CD8-positive, alpha-beta memory T cell (primary cell): ENCODE measurements at regions not wholly inside any gene's neighbourhood (a gene's known extent, or its start where the extent isn't known, plus 50 kb on each side); places are given as distances from the start of the nearest gene placed in this dataset.

Source experiments
- CTCF ChIA-PET: fragments of 350-600 bp; sonication (Branson Sonifier 250); formaldehyde crosslinking; loops from one replicate; lab custom pipeline; 2021; ENCODE audit warnings: antibody characterized with exemption; lab: Charles Lee
- POLR2A ChIA-PET: fragments of 350-600 bp; sonication (Branson Sonifier 250); formaldehyde crosslinking; loops from one replicate; lab custom pipeline; 2021; ENCODE audit warnings: antibody characterized with exemption; lab: Charles Lee
- DNase-seq, 5 donors: peaks; one replicate each; pipeline versions ENCODE4 v3.0.0 to v3.0.0-alpha.2; 2020 to 2022; ENCODE audit warnings: mixed read lengths in 1 of 5
- H3K27ac ChIP-seq: one replicate; pipeline ENCODE4 v1.7.0; 2013; ENCODE audit warnings: low read depth, mild to moderate bottlenecking, low read length, moderate library complexity
- H3K27me3 ChIP-seq: 2 replicates; pipeline ENCODE4 v1.7.0; 2013; ENCODE audit warnings: low read length, mild to moderate bottlenecking; ENCODE audit not compliant: insufficient read depth, poor library complexity, severe bottlenecking
- H3K36me3 ChIP-seq: 2 replicates; pipeline ENCODE4 v1.7.0; 2013; ENCODE audit warnings: mild to moderate bottlenecking, low read length, moderate library complexity; ENCODE audit not compliant: insufficient read depth
- H3K4me1 ChIP-seq: 2 replicates; pipeline ENCODE4 v1.7.0; 2013; ENCODE audit warnings: mild to moderate bottlenecking, low read length, moderate library complexity; ENCODE audit not compliant: insufficient read depth
- H3K4me3 ChIP-seq: 2 replicates; pipeline ENCODE4 v1.7.0; 2013; ENCODE audit warnings: mild to moderate bottlenecking, low read length
- H3K9me3 ChIP-seq: 2 replicates; pipeline ENCODE4 v1.7.0; 2013; ENCODE audit warnings: mild to moderate bottlenecking, low read length
- H3K27ac Mint-ChIP-seq, 8 donors: one replicate each; pipeline ENCODE4 v1.8.0; 2020 to 2021; ENCODE audit warnings: mixed read lengths in 8 of 8, mild to moderate bottlenecking in 6 of 8, inconsistent platforms in 3 of 8, moderate library complexity in 3 of 8
- H3K27me3 Mint-ChIP-seq, 2 donors: one replicate each; pipeline ENCODE4 v1.8.0; 2020 to 2021; ENCODE audit warnings: mixed read lengths in 2 of 2, mild to moderate bottlenecking in 1 of 2, moderate library complexity in 1 of 2
- H3K36me3 Mint-ChIP-seq, 3 donors: one replicate each; pipeline ENCODE4 v1.8.0; 2020 to 2021; ENCODE audit warnings: mixed read lengths in 3 of 3, inconsistent platforms in 1 of 3, mild to moderate bottlenecking in 1 of 3
- H3K4me1 Mint-ChIP-seq, 3 donors: one replicate each; pipeline ENCODE4 v1.8.0; 2020 to 2021; ENCODE audit warnings: mixed read lengths in 3 of 3, inconsistent platforms in 1 of 3, mild to moderate bottlenecking in 1 of 3
- H3K4me3 Mint-ChIP-seq, 7 donors: one replicate each; pipeline ENCODE4 v1.8.0; 2020 to 2021; ENCODE audit warnings: mixed read lengths in 7 of 7, mild to moderate bottlenecking in 6 of 7, moderate library complexity in 4 of 7, inconsistent platforms in 2 of 7
- H3K9me3 Mint-ChIP-seq, 5 donors: one replicate each; pipeline ENCODE4 v1.8.0; 2020 to 2022; ENCODE audit warnings: mixed read lengths in 5 of 5, mild to moderate bottlenecking in 3 of 5, moderate library complexity in 2 of 5, inconsistent platforms in 1 of 5

DNA sequence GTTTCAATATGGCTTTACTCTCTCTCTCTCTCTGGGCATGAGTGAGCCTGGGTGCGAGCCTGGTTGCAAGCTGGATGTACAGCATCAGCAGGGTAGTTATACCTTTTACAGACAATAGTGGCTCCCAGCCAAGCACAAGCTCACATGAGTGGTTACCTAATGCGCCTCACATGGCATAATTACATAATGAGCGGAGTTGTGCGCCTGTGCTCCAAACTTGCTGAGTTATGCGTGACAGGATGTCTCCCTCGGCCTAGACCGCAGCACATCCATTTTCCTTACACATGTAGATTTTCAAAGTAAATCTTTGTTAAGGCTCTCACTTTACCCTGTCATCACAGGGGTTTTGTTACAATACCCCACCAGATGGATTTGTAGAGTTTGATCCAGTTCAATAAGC is 233.5 kb upstream of the WWC1 start:
- CTCF ChIA-PET, result no interaction called here

DNA sequence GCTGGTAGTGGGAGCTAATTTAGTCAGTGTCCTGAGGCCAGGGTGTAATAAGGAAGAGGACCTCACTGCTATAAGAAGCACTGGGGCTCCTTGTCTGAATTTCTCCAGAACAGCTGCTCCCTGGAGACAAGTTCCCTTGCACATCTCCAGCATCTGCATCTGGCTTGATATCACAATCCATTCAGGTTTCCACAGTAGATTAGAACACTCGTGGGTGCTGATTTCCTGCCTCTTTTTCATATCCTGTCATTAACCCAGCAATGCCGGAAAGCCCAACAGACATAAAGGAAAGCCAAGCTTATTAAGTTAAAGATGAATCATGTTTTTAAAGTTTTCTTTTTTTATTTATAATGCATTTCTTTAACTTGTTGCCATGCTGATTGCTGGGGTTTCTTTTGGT is 232.3 kb upstream of the WWC1 start:
- POLR2A ChIA-PET, result no interaction called here
- H3K36me3 Mint-ChIP-seq, result peaks cover 0 to 3% (median 0%) of the 10 kb centered on the region in 3 donors
- H3K4me3 ChIP-seq, result no peak overlapping the region
- H3K27me3 Mint-ChIP-seq, result peaks cover 0 to 2% of the 10 kb centered on the region in 2 donors
- H3K36me3 ChIP-seq, result no peaks in the 10 kb centered on the region
- DNase-seq, result no peak
- CTCF ChIA-PET, result no interaction called here
- no peak overlapping the region for H3K27ac Mint-ChIP-seq
- H3K4me1 ChIP-seq, result no peaks in the 10 kb centered on the region
- no peaks in the 10 kb centered on the region for H3K27me3 ChIP-seq
- no peaks in the 10 kb centered on the region for H3K4me1 Mint-ChIP-seq
- peaks cover 0 to 3% (median 0%) of the 10 kb centered on the region in 5 donors for H3K9me3 Mint-ChIP-seq
- H3K4me3 Mint-ChIP-seq, result no peak overlapping the region
- H3K9me3 ChIP-seq, result no peaks in the 10 kb centered on the region
- no peak overlapping the region for H3K27ac ChIP-seq

More for the DNA sequence above, 233.5 kb upstream of the WWC1 start:
- no peak overlapping the region for H3K4me3 ChIP-seq
- Mint-ChIP-seq H3K4me1 (no peaks in the 10 kb centered on the region), H3K27me3 (no peaks in the 10 kb centered on the region), H3K9me3 (peaks cover 0 to 3% (median 0%) of the 10 kb centered on the region in 5 donors), H3K4me3 (no peak overlapping the region), H3K27ac (no peak overlapping the region), H3K36me3 (peaks cover 0 to 3% (median 0%) of the 10 kb centered on the region in 3 donors)
- H3K36me3 ChIP-seq, result no peaks in the 10 kb centered on the region
- no peaks in the 10 kb centered on the region for H3K27me3 ChIP-seq
- POLR2A ChIA-PET, result no interaction called here
- H3K27ac ChIP-seq, result no peak overlapping the region
- DNase-seq, result no peak
- H3K9me3 ChIP-seq, result no peaks in the 10 kb centered on the region
- H3K4me1 ChIP-seq, result no peaks in the 10 kb centered on the region

GRCh38 chr5:168062239-168062638 is 229.2 kb upstream of the WWC1 start:
- Histone ChIP-seq H3K9me3 (no peaks in the 10 kb centered on the region), H3K4me1 (no peaks in the 10 kb centered on the region), H3K36me3 (no peaks in the 10 kb centered on the region), H3K27ac (no peak overlapping the region), H3K4me3 (no peak overlapping the region), H3K27me3 (no peaks in the 10 kb centered on the region)
- DNase-seq, result no peak
- H3K27ac Mint-ChIP-seq, result no peak overlapping the region
- ChIA-PET CTCF (no interaction called here), POLR2A (no interaction called here)
- peaks cover 0 to 3% (median 0%) of the 10 kb centered on the region in 5 donors for H3K9me3 Mint-ChIP-seq
- peaks cover 0 to 3% (median 0%) of the 10 kb centered on the region in 3 donors for H3K36me3 Mint-ChIP-seq
- peaks cover 0 to 2% of the 10 kb centered on the region in 2 donors for H3K27me3 Mint-ChIP-seq
- no peak overlapping the region for H3K4me3 Mint-ChIP-seq
- H3K4me1 Mint-ChIP-seq, result no peaks in the 10 kb centered on the region

GRCh38 chr5:168064457-168064856 is 227.0 kb upstream of the WWC1 start:
- Histone ChIP-seq H3K4me3 (no peak overlapping the region), H3K27me3 (no peaks in the 10 kb centered on the region), H3K9me3 (no peaks in the 10 kb centered on the region), H3K4me1 (no peaks in the 10 kb centered on the region), H3K36me3 (no peaks in the 10 kb centered on the region), H3K27ac (no peak overlapping the region)
- Mint-ChIP-seq H3K4me1 (no peaks in the 10 kb centered on the region), H3K27me3 (peaks cover 0 to 2% of the 10 kb centered on the region in 2 donors), H3K9me3 (no peaks in the 10 kb centered on the region), H3K36me3 (no peaks in the 10 kb centered on the region), H3K27ac (no peak overlapping the region), H3K4me3 (no peak overlapping the region)
- CTCF ChIA-PET, result no interaction called here
- no peak for DNase-seq
- POLR2A ChIA-PET, result no interaction called here

- peaks cover 0 to 2% of the 10 kb centered on the region in 2 donors for H3K27me3 Mint-ChIP-seq
- Histone ChIP-seq H3K27ac (no peak overlapping the region), H3K36me3 (no peaks in the 10 kb centered on the region), H3K27me3 (no peaks in the 10 kb centered on the region), H3K4me1 (no peaks in the 10 kb centered on the region), H3K9me3 (no peaks in the 10 kb centered on the region), H3K4me3 (no peak overlapping the region)
- no peaks in the 10 kb centered on the region for H3K36me3 Mint-ChIP-seq
- no peak for DNase-seq
- H3K27ac Mint-ChIP-seq, result no peak overlapping the region
- CTCF ChIA-PET, result no interaction called here
- no peaks in the 10 kb centered on the region for H3K9me3 Mint-ChIP-seq
- POLR2A ChIA-PET, result no interaction called here
- H3K4me1 Mint-ChIP-seq, result no peaks in the 10 kb centered on the region
- H3K4me3 Mint-ChIP-seq, result no peak overlapping the region
Observed at GRCh38 chr5:168064933-168065622, 226.4 kb upstream of the WWC1 start.

DNA sequence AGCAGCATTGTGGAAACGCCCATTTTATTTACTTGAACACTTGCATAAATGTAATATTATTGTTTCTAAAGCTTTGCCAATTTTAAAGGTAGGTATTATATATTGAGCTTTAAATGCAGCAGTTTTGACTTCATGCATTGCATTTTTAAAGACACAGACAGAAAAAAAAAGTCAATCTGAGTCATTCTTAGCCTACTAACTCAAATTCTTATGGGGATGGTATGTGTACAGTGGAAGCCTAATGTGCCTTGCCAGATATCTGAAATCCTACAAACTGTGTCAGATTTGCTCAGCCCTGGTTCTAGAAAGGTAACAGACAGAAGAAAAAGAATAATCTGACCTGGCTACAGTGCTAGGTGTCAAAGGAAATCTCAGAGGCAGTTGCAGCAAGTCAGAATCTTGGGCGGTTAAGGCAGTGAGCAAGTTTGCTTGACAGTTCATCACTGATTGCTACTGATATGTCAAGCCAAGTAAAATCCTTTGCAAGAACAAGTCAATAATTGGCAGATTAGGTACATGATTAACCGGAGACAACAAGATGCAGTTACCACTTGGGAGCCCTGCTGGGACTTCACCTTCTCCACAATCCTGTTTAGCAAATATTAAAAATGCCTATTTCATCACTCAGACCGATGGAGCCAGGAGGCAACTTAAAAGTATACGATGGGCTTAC is 224.8 kb upstream of the WWC1 start:
- no peak overlapping the region for H3K27ac ChIP-seq
- no peaks in the 10 kb centered on the region for H3K27me3 ChIP-seq
- H3K36me3 ChIP-seq, result no peaks in the 10 kb centered on the region
- Mint-ChIP-seq H3K27me3 (peaks cover 0 to 2% of the 10 kb centered on the region in 2 donors), H3K4me3 (no peak overlapping the region), H3K4me1 (no peaks in the 10 kb centered on the region), H3K9me3 (no peaks in the 10 kb centered on the region), H3K27ac (no peak overlapping the region), H3K36me3 (no peaks in the 10 kb centered on the region)
- DNase-seq, result no peak
- no peaks in the 10 kb centered on the region for H3K9me3 ChIP-seq
- H3K4me3 ChIP-seq, result no peak overlapping the region
- no peaks in the 10 kb centered on the region for H3K4me1 ChIP-seq
- POLR2A ChIA-PET, result no interaction called here
- CTCF ChIA-PET, result no interaction called here

GRCh38 chr5:168070761-168071160 is 220.7 kb upstream of the WWC1 start:
- Histone ChIP-seq H3K27ac (no peak overlapping the region), H3K4me1 (no peaks in the 10 kb centered on the region), H3K9me3 (no peaks in the 10 kb centered on the region), H3K27me3 (no peaks in the 10 kb centered on the region), H3K36me3 (no peaks in the 10 kb centered on the region), H3K4me3 (no peak overlapping the region)
- ChIA-PET POLR2A (no interaction called here), CTCF (no interaction called here)
- H3K27ac Mint-ChIP-seq, result no peak overlapping the region
- no peaks in the 10 kb centered on the region for H3K4me1 Mint-ChIP-seq
- H3K9me3 Mint-ChIP-seq, result peaks cover 0 to 4% (median 0%) of the 10 kb centered on the region in 5 donors
- no peak for DNase-seq
- H3K36me3 Mint-ChIP-seq, result no peaks in the 10 kb centered on the region
- no peaks in the 10 kb centered on the region for H3K27me3 Mint-ChIP-seq
- H3K4me3 Mint-ChIP-seq, result no peak overlapping the region

DNA sequence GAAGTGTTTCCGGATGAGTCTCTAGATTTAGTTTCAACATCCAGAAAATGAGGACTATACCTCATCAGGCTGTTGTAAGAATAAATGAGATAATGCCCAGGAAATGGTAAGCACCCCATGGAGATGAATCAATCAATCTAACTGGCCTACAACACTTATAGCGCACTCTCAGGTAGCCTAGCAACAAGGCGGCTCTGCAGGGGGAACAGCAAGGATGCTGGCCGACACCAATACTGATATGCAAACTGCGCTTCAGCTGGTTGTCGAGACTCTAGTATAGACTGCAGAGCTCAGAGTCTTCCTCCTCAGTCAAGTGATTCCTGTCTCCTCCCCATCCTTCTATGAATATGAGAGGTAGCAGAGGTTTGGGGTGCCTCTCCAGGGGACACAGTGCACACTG is 218.8 kb upstream of the WWC1 start:
- no peaks in the 10 kb centered on the region for H3K36me3 ChIP-seq
- POLR2A ChIA-PET, result no interaction called here
- peaks cover 0 to 5% (median 0%) of the 10 kb centered on the region in 5 donors for H3K9me3 Mint-ChIP-seq
- H3K9me3 ChIP-seq, result no peaks in the 10 kb centered on the region
- H3K27me3 ChIP-seq, result no peaks in the 10 kb centered on the region
- no peak overlapping the region for H3K4me3 Mint-ChIP-seq
- no peak overlapping the region for H3K4me3 ChIP-seq
- H3K27me3 Mint-ChIP-seq, result no peaks in the 10 kb centered on the region
- H3K4me1 Mint-ChIP-seq, result no peaks in the 10 kb centered on the region
- H3K36me3 Mint-ChIP-seq, result no peaks in the 10 kb centered on the region
- H3K27ac ChIP-seq, result no peak overlapping the region
- H3K4me1 ChIP-seq, result no peaks in the 10 kb centered on the region
- DNase-seq, result no peak
- CTCF ChIA-PET, result no interaction called here
- no peak overlapping the region for H3K27ac Mint-ChIP-seq
